ENCODE measurements at regions not wholly inside any gene's neighbourhood (a gene's known extent, or its start where the extent isn't known, plus 50 kb on each side); places are given as distances from the start of the nearest gene placed in this dataset.

DNA sequence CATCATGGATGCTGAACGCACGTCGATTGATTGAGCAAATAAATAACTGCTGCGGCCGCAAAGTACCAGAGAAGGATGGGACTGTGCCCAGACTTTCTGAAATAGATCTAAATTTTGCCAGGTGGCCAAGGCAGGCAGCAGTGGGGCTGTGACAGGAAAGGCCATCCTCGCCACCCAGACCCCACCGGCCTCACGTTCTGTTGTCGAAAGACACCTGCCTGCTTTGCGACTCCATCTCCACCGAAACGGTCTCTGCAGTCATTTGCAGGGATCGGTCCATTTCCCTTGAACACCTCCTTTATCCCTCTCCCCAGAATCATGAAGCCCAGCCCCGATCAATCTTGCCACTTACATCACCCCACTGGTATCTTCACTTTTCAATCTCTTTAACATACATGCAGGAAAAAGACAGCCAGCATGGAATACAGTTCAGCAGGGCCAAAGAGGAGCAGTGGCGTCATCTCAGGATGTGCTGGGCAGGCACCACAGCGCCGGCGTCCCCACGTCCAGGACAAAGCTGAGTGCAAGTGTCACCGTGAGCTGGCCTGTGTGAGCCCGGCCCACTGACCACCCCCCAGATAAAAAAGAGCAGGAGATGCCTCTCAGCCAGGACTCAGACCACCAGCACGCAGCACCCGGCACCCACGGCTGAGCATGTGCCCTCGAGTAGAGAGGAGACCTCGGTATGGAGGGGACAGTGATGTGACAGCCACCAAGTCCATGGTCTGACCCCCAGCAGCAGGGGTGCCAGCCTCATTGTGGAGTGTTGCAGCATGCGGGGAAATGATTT, 610.3 kb downstream of the TBC1D22A start:
- no peak for DNase-seq (ENCODE audit: low read depth)

DNA sequence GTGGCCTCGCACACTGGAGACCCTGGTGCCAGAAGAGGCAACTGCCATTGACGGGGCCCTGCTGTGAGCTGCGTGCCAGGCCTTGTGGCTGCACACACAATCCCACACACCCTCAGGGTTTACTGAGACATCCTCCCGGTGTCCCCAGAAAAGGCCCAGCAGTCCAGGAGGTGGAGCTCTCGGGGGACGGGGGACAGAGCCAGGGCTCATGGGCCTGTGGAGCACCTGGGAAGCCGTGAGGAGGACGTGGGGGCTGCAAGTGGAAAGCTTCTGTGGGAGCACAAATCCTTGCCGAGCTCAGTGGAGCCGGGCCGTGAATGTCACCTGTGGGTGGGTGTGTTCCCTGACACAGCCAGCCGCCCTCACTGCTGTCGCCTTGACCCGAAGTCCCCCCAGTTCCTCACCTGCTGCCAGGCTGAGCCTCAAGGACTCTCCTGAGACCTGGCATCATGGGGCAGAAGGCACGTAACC, 609.7 kb downstream of the TBC1D22A start:
- no peak for DNase-seq (ENCODE audit: low read depth)

- no peak for DNase-seq (ENCODE audit: low read depth)
Observed at GRCh38 chr22:47371263-47372090, 609.0 kb downstream of the TBC1D22A start.

DNA sequence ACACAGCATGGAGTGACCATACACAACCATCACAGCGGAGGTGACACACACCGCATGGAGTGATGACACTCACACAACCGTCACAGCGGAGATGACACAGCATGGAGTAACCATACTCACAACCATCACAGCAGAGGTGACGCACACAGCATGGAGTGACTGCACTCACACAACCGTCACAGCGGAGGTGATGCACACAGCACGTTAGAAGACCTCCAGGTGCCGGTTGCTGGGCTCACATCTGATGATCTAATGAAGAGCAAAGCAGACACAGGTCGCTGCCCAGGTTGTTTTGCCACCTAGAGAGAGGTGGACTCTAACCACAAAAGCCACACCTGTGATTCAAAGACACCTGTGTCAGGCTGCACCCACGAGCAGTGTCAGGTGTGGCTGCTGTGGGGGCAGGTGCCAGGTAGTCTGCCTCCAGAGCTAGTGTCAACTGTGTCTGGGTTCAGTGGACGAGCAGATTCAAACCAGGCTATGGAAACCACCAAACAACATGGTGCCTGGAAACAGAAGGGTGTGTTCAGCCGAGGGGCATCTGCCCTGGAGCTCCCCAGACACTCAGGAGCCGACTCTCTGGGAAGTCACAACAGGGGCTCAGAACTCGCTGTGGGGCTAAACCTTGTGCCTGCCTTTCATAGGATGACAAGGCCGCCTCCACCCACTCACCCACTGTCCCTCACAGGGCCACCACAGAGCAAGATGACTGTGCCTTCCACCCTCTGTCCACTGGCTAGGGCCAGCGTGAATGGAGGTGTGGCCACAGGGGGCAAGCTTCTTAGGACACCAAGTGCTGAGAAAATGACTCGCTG, 608.2 kb downstream of the TBC1D22A start:
- no peak for DNase-seq (ENCODE audit: low read depth)

DNA sequence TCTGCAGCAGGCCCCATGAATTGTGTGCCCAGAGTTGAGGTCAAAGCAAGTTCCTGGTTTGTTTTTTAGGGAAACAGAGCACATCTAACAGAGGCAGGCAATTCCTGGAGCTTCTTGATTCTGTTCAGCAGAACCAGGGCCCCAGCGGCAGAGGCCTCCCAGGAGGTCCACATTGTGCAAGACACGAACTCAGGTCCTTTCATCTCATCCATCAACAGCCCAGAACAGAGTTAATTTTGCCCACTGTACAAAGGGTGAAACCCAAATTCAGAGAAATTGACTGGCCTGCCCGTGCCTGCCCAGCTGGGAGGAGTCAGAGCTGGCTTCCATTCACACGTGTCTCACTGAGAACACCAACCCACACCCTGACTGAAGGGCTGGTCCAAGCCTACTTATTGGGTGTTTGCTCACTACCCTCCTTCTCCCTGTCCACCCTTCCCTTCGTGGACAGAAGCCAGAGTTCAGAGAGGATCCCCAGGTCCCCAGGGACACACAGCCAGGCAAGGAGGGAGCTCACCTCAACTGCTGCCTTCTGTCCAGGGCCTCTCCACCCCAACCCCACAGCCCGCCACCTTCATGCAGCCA, 607.1 kb downstream of the TBC1D22A start:
- no peak for DNase-seq (ENCODE audit: low read depth)

DNA sequence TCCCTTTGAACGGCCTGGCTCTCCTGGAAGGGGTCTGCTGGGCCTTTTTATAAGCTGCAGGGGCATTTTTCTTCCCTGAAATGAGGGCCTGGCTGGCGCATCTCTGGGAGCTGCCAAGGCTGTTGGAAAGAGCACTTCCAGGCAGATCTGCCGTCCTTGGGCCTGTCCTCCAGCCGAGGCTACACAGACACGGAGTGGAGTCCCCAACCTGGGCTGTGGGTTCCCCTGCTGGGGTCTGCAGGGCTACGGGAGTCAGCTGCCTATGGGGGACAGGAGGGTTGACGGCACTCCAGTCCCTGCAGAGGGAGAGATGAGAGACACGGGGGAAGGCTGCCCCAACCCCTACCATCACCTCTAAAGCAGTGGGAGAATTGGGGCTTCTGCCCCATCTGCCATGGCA, 606.6 kb downstream of the TBC1D22A start:
- no peak for DNase-seq (ENCODE audit: low read depth)

- DNase-seq (ENCODE audit: low read depth): no peak
Observed at GRCh38 chr22:47367993-47368945, 605.8 kb downstream of the TBC1D22A start.

DNA sequence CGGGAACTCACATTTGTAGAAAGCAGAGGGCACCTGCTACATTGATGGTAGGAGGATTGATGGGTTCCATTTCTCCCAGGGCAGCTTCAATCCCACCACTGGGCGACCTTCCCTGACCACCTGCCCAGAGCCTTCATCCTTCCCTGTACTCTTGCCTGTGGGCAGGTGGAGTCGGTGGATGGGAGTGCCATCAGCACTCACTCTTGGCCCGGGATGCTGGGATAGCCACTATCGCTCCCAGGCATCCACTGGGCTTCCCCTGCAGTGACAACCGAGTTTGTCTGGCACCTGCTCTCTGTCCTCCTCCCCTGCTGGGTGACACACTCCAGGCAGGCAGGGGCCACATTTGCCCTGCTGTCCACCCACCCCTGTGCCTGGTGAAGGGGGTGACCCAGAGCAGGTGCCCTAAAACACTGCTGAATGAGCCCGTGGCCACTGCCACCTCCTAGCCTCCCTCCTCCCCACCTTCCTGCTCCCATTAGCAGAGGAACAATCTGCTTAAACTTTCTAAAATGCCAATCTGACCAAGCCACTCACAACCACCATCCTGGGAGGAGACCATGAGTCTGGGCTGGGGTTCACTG, 604.7 kb downstream of the TBC1D22A start:
- no peak for DNase-seq (ENCODE audit: low read depth)

GRCh38 chr22:47366026-47366767, 603.7 kb downstream of the TBC1D22A start:
- DNase-seq (ENCODE audit: low read depth): no peak

- DNase-seq (ENCODE audit: low read depth): no peak
Observed at GRCh38 chr22:47361247-47361646, 598.8 kb downstream of the TBC1D22A start.

GRCh38 chr22:47357493-47357892, 595.0 kb downstream of the TBC1D22A start:
- DNase-seq (ENCODE audit: low read depth): no peak

DNA sequence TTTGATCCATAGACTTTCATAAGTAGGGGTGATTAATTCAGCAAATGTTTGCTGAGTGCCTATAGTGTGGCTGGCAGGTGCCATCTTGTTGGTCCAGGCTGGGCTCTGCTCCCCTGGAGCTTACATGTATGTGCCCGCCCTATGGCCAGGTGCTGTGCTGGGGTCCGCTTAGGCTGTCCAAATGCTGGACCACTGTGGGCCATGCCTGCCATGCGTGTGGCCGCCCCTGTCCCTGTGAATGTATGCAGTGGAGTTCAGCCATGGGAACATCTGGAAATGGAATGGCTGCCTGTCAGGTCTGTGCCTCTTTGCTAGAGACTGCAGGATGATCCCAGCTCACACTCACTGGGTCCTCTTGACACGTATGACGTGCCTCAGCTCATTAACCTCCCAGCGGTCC, 594.6 kb downstream of the TBC1D22A start:
- DNase-seq (ENCODE audit: low read depth): no peak

- no peak for DNase-seq (ENCODE audit: low read depth)
Observed at GRCh38 chr22:47356511-47357011, 594.1 kb downstream of the TBC1D22A start.

GRCh38 chr22:47355776-47356510, 593.5 kb downstream of the TBC1D22A start:
- no peak for DNase-seq (ENCODE audit: low read depth)

- DNase-seq (ENCODE audit: low read depth): no peak
Observed at GRCh38 chr22:47355388-47355725, 592.9 kb downstream of the TBC1D22A start.

DNA sequence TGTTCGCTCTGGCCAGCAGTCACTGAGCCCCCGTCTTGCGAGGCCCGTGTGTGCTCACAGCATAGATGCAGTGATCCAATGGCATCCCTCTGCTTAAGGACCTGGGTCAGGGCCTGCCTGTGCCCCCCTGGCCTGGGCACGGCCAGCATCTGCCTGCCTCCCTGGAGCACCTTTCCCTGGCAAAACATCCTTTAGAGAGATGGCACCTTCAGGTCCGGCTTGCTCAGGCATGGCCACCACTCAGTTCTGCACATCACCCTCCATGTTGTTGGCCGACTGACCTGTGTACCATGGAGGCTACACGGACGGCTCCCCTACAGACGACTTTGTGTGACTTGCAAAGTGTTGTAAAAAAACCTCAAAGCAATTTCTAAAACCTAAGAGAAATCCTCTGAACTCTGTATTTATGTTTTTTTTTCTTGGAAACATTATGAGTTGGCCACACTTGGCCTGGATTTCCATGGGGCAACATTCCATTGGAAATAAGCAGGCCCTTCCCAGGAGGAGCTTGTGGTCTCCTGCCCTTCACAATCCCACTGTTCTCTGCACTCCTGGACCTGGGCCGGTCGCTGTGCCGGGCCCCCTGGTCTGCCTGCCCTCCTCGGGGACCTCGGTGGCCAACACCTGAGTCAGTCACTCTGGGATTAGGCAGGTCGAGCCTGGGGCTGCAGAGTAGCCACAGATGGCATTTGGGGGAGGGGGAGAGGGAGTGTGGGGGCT, 592.4 kb downstream of the TBC1D22A start:
- DNase-seq (ENCODE audit: low read depth): no peak

GRCh38 chr22:47352920-47353700, 590.7 kb downstream of the TBC1D22A start:
- DNase-seq (ENCODE audit: low read depth): no peak

Data from activated T-helper 1 cell treated with Interleukin-2 at 50 U/mL for 16 hours (primary cell).